Inflammatory macrophage treated with lipopolysaccharide for 4 hours (primary cell): ENCODE measurements at regions not wholly inside any gene's neighbourhood (a gene's known extent, or its start where the extent isn't known, plus 50 kb on each side); places are given as distances from the start of the nearest gene placed in this dataset.
A peak's percentile ranks its signal among the peaks of the same experiment; 100 is the strongest.

Experiments
- DNase-seq: peaks from one replicate; pipeline ENCODE4 v3.0.0-alpha.2; 2020

DNA sequence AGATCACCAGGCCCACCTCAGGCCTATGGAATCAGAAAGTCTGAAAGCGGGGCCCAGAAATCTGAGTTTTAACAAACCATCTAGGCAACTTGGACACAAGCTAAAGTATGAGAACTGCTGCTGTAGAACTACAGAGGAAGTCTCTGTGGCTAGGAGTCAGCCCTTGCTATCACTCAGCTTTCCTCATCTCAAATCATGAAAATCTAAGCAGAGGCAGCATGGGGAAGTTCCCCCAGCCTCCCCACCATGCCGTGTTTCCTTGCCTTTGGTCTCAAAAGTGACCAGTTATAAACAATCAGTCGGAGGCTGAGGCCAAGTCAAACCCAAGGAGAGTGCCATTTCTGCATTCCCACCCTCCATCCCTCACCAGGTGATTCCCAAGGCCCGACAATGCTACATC is 404.7 kb downstream of the BCL11A start:
- peak; percentile 17 for DNase-seq

DNA sequence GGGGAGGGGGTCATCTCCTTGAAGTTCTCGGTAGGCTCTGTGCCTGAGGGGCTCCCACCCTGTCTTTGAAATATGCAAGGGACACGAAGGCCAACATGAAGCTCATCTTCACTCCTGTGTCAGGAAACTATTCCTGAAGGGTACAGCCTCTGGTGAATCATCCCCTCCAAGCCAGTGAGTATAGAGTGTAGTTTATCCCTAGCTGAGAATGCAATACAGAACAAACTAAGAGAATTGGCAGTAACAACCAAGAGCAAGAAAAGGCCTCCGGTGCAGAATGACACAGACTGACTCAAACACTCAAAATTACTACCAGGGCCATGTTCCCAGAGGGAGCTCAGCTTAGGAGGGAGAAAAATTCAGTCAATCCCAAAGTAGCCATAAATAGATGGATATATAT is 413.3 kb downstream of the BCL11A start:
- DNase-seq, result no peak

- no peak for DNase-seq
Observed at GRCh38 chr2:60136913-60137312, 416.5 kb downstream of the BCL11A start.

- DNase-seq, result no peak
Observed at GRCh38 chr2:60127191-60127590, 426.3 kb downstream of the BCL11A start.

DNA sequence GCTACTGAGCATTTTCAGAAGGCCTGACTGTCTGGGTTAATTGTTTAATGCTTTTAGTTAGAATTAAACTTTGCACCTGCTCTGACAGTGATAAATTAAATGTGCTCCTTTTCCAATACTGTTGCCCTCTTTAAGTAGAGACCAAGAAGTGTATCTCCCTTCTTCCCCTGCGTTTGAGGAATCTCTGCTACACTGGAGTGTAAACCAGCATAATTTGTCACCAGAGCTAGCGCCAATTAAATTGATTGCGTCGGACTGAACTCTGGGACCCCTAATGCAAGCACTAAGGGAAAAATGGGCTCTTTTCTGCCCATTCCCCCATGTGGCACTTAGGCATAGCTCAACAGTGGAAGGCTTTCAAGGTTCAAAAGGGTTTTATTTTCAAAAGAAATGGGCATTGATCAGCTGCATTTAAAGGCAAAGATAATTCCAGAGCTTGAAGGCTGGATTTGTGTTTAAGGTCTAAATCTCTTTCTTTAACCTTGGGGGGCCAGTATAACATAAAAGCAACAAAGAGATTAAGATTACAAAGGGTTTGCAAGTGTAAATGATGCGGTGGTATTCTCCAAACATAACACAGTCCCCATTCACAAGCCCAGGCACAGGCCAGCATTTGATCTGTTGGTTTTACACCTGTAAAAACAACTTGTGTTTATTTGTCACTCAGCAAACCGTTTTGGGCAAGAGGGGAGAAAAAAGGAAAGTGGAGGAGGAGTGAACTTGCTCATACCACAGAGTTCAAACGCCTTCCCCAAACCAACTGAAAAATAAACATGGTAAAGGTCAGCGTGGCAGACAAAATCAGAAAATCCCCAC is 427.6 kb downstream of the BCL11A start:
- no peak for DNase-seq

DNA sequence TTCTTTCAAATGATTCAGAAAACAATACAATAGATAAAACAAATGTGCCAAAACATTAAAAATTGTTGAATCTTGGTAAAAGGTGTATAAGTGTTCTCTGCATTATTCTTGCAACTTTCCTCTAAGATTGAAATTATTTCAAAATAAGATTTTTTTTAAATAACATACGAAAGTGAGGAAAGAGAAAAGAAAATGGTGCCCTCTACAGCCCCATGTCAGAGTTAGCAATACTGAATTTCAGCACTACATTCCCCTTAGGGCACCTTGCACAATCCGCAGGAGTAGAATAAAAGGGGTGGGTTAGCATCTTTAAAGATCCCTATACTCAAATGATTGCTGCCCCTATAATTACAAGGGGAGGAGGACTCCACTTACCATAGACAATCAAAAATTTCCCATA is 433.7 kb downstream of the BCL11A start:
- no peak for DNase-seq

GRCh38 chr2:60118917-60119316 is 434.5 kb downstream of the BCL11A start:
- DNase-seq, result no peak

DNA sequence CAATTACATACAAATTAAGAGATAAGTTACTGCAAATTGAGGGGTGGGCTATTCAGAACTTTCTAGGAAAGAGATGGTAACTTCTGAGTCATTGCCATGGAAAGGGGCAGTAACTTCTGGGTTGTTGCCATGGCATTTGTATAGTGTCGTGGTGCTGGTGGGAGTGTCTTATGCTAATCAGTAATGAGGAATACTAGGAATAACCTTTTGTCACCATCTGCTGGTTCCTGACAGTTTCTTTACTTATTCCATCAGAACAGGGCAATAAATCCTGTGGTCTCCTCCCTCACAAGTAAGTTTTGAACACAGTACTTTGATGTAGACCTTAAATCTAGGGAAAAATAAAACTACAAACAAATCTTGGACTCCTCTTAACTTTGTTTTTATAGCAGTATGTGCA is 435.4 kb downstream of the BCL11A start:
- no peak for DNase-seq

- DNase-seq, result peak; percentile 28
Observed at GRCh38 chr2:60116161-60116875, 437.1 kb downstream of the BCL11A start.

GRCh38 chr2:60109744-60110143 is 443.7 kb downstream of the BCL11A start:
- DNase-seq, result no peak

GRCh38 chr2:60106836-60107529 is 446.5 kb downstream of the BCL11A start:
- no peak for DNase-seq

GRCh38 chr2:60105906-60106305 is 447.5 kb downstream of the BCL11A start:
- DNase-seq, result no peak

GRCh38 chr2:60104514-60105505 is 448.6 kb downstream of the BCL11A start:
- DNase-seq, result peak; percentile 91

DNA sequence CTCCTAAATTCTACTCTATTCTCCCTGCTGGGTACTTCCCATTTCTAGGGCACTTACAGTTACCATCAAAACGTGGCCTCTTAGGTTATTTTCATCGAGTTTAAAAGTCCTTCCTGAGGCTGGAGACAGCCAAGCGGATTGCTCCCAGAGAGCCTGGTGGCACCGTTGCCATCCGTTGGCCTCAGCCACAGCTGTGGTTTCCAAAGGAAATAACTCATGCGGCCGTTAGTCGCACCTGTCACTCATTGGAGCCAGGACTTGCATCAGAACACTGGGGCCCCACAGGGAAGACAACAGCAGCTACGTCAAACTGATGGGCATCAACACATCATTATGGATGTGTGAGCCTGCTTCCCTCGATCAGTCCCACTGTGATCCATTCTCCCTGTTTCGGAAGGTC is 453.4 kb downstream of the BCL11A start:
- DNase-seq, result no peak

- DNase-seq, result no peak
Observed at GRCh38 chr2:60098996-60099395, 454.5 kb downstream of the BCL11A start.

- no peak for DNase-seq
Observed at GRCh38 chr2:60097298-60097697, 456.2 kb downstream of the BCL11A start.

DNA sequence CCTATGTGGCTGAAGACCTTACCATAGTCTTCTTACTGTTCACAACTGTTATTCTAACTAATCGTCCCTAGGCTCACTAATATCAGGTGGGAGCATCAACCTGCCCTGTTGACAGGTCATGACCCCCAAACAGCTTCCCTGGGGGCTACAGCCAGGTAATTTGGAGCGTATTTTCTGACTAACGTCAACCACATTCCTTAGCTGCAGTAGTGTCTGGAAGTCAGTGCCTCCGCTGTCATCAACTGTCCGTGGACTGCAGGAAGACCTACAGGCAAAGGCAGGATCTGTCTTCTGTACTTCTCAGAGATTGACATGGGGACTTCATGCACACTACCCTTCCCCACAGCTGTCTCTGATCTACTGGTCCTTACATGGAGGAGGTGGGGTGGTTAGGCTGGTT is 456.9 kb downstream of the BCL11A start:
- DNase-seq, result no peak

- no peak for DNase-seq
Observed at GRCh38 chr2:60095903-60096302, 457.6 kb downstream of the BCL11A start.

DNA sequence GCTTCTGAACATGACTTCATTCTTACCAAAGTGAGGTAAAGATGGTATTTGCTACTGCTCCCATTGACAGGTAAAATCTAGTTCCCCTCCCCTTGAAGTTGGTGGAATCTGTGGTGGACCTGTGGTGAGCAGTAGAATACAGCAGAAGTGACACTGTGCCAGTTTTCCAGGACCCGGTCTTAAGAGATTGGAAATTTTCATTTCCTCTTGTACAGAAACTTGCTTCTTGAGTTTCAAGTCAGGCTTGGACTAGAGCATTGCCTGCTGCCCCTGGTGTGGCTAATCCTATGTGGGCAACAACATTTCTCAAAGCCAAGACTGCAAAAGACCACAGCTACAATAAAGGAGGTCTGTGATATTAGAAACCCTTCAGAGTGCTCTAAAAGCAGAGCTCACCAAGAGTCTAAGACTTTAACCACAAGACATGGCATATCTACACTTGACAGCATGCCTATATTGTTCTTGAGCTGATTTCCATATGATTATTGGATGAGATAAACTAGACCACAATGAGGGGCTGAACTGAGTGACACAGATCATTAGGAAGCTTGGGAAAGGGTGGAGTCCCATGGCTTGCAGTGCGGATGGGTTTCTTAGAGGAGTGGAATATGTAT is 458.1 kb downstream of the BCL11A start:
- DNase-seq, result no peak

- DNase-seq, result no peak
Observed at GRCh38 chr2:60094450-60094929, 459.0 kb downstream of the BCL11A start.

DNA sequence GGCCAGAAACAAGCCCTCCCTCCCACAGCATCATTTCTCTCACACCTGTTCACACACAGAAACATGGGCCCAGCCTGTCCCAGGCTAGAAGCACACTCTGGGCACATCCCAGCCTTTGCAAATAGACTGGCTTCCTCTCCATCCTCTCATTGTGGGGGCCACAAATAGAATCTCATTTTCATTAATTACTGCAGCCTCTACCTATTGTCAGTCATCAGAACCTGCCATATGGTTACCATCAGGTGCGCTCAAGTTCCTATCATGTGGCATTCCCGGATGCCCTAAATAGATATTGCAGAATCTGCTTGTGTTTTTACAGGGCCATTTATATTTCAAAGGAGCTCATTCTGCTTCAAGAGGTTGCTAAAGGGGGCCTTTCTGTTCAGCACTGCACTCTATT is 460.7 kb downstream of the BCL11A start:
- no peak for DNase-seq

DNA sequence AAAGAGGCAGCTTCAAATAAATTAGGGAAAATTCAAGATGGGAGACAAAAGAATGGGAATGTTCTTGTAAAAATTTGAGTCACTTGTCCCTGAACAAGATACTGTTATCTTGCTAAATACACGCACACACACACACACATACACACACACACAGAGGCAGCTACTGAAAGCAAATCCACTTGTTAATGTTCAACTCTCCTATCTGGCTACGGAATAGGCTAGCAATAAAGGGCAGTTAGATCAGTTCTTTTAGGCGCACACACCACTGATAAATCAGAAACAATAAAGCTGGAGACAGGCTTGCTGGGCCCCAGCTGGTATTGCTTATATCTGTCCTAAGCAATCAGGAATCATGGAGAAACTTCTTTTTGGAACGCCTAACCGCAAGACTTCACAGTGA is 461.6 kb downstream of the BCL11A start:
- no peak for DNase-seq
